Kidney capillary endothelial cell (primary cell): ENCODE measurements at regions not wholly inside any gene's neighbourhood (a gene's known extent, or its start where the extent isn't known, plus 50 kb on each side); places are given as distances from the start of the nearest gene placed in this dataset.

ENCODE experiments used
- DNase-seq: peaks from one replicate; pipeline ENCODE4 v3.0.0-alpha.2; 2018; ENCODE audit warnings: low spot score

GRCh38 chr20:39298571-39299506 lies 336.7 kb downstream of the DHX35 start:
- DNase-seq, result no peak

GRCh38 chr20:39298121-39298520 lies 336.0 kb downstream of the DHX35 start:
- no peak for DNase-seq

GRCh38 chr20:39295301-39295700 lies 333.2 kb downstream of the DHX35 start:
- no peak for DNase-seq

DNA sequence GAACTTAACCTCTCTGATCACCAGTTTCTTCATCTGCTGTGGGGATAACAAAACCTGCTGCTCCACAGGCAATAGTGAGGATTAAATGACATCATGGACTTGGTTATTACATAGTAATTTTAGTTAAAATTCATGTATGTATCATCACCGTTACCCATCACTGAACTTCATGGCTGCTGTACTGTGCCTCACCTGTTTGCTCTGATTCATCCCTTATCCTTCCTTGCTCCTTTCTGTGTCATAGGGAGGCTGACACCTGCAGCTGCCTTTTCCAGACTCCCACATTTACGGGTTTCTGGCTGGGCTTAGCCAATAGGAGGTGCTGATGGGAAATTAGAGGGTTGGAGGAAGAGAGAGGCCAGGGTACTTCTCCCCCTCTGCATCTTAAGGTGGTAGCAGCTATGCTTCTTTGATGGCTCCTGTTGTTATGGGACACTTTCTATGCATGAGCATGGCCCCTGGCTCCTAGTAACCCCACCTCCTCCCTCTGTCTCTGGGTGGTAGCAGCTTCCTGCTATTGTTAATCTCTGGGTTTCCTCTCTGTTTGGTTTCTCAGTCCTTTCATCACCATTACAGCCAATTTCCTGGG lies 332.1 kb downstream of the DHX35 start:
- no peak for DNase-seq

- no peak for DNase-seq
These were observed 330.1 kb downstream of the DHX35 start for GRCh38 chr20:39292193-39292736.

- DNase-seq, result no peak
These were observed 329.2 kb downstream of the DHX35 start for GRCh38 chr20:39291301-39291700.

DNA sequence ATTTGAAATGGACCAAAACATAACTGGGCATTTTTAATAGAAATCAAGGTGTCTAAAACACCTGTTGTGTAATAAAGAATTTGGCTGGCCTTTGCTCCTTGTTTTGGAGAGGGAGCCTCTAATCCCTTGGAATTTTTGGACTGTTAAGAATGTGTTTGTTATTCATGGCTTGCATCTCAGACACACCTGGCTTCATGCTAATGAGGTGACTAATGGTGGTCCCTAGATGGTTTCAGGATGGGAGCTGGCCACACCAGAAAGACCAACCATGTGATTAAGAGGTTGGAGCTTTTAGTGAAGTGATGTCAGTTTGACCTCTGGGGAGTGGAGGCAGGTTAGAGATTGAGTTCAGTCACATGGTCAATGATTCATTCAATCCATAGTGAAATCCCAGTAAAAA lies 328.4 kb downstream of the DHX35 start:
- no peak for DNase-seq

DNA sequence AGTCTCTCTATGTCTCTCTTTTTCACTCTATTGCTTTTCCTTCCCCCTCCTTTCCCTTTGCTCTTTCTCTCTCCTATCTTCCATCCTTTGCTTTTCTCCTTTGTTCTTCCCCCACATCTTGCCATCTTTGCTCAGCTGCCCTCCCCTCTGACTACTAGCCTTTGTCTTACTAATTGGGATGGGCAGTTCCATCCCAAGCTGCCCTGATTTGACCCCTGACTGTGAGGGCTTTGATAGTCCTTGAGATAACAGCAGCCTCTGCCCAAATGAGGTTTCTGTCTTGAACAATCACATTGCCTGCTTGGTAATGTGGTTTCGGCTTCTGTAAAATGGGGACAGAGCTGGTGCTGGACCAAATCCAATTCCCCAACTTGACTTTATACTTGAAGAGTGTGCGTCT lies 327.7 kb downstream of the DHX35 start:
- no peak for DNase-seq

GRCh38 chr20:39289316-39289715 lies 327.2 kb downstream of the DHX35 start:
- DNase-seq, result no peak

DNA sequence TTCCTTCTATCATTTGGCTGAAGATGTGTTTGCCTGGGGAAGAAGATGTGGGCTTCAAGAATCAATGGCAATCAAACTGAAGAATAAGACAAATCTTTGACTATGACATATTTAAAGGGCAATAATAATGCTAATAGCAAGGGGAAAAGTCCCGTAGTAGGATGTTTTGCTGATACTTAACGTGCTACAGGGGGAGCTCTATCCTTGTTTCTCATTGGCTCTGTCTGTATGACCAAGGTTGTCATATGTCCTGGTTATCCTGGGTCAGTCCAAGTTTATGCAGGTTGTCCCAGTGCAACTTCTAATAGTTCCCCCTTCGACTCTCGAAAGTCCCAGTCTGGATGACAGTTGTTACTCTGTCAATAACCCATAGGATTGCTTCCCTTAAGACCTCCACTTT lies 321.3 kb downstream of the DHX35 start:
- no peak for DNase-seq

- DNase-seq, result no peak
These were observed 320.5 kb downstream of the DHX35 start for GRCh38 chr20:39282619-39283092.

GRCh38 chr20:39280875-39281274 lies 318.7 kb downstream of the DHX35 start:
- DNase-seq, result no peak

- DNase-seq, result no peak
These were observed 316.2 kb downstream of the DHX35 start for GRCh38 chr20:39278230-39278788.

- no peak for DNase-seq
These were observed 315.0 kb downstream of the DHX35 start for GRCh38 chr20:39277185-39277584.

DNA sequence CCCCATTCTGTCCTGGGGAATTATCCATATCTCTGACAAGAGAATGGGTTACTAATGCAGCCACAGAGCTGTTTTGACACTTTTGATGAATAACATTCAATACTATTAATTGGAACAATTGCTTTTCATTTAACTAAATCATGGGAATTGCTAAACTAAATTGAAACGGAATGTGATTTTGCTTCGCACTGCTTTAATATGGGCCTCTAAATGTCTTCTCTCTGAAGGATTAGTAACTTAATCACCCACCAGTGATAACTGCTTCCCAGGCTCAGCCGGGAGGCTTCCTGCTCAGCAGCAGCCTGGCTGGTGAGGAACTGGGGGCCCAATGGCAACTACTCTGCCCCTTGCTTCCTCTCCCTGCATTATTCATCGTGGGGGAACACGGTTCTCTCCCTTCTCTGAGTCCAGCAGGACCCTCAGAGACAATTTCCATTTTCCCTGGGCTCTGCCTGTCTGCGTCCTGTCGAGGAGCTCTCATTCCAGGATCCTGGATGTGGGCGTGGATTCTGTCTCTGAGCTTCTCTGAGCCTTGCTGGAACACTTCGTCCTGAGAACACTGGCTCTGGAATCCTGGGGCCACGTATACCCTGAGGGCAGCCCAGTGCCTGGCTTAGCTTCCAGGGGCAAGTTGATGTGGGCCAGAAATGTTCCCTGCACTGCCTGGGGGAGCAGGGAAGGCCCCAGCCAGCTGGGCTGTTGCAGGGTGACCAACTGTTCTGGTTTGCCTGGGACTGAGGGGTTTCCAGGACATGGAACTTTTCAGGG lies 308.9 kb downstream of the DHX35 start:
- DNase-seq, result no peak

DNA sequence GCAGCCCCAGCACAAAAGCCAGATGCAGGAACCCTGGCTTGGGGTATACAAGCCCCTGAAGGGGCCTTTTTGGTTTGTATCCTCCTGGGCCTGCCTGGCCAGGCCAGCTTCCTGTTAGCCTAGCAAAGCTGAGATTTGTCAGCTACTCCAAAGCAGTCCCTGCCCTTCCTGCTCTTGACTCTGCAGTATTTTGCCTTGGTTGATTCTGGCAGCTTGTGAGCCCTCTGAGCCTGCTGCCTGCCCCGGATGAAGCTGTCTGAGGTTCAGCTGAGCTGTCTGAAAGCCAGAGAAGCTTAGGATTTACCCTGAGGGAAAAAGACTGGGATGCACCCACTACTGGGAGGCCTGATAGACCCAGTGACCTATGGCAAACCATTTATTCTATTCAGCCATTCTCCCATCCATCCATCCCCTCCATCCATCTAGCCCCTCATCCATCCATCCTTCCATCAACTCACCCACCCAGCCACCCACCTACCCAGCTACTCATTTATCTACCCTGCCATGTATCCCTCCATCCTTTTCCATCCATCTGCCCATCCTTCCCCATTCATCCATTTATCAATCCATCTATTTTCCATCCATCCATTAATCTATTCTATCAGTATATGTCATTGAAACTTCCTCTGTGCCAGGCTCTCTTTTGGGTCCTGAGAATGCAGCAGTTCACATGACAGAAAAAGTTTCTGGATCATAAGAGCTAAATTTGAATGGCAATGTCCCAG lies 307.5 kb downstream of the DHX35 start:
- DNase-seq, result peak; percentile 28

DNA sequence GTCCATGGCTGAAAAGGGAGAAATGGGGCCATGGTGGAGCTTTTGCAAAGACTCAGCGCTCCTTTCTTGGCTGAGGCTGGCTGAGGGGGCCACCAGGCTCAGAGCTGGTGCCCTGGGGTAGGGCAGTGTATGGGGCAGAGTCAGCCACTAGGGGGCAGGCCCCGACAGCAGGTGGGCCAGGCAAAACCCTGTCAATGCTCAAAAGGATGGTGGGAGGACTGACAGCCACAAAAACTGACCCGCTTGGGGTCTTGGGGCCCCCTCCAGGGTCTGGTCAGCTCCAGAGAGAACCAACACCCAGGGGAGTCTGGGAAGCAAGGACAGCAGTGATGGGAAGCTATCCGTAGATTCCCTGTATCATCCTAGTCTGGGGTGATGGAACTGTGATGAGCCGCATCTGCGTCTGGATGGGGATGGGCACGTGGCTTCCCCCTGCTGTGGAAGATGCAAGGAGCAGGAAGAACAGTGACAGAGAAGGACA lies 306.9 kb downstream of the DHX35 start:
- no peak for DNase-seq

DNA sequence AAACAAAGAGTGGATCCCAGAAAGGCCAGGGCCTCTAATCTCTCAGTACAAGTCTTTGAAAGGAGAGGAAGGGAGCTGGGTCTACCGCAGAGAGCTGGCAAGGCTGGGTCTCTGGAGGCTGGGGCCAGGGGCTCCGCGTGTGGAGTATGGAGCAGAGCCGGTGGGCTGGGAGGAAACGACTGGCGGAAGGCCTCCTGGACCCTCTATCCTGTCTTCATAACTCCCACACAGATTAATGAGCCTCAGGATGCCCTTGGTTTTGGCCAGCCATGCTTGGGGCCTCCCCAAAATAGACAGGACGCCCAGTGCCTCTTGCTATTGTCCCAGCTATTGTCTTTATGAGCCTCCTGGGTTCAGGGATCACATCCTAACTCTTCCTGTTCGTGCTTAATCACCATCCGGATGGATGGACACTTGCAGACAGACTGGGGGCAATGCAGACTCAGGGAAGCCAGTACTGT lies 306.4 kb downstream of the DHX35 start:
- peak; percentile 79 for DNase-seq

- no peak for DNase-seq
These were observed 304.8 kb downstream of the DHX35 start for GRCh38 chr20:39266989-39267388.

- peak; percentile 89 for DNase-seq
These were observed 302.5 kb downstream of the DHX35 start for GRCh38 chr20:39264506-39265172.

GRCh38 chr20:39263076-39263475 lies 300.9 kb downstream of the DHX35 start:
- DNase-seq, result no peak
